B cell (primary cell): ENCODE measurements at regions not wholly inside any gene's neighbourhood (a gene's known extent, or its start where the extent isn't known, plus 50 kb on each side); places are given as distances from the start of the nearest gene placed in this dataset.

Source experiments
- ATAC-seq: fragments of 200-7000 bp; cut with Tn5 transposase; one replicate; pipeline ENCODE4 v1.10.0; 2021; ENCODE audit warnings: low read depth, mild to moderate bottlenecking, moderate number of reproducible peaks, moderate library complexity
- CTCF ChIA-PET: fragments of 350-600 bp; sonication (Branson Sonifier 250); formaldehyde crosslinking; loops from one replicate; lab custom pipeline; 2021; ENCODE audit warnings: antibody characterized with exemption, inconsistent platforms; lab: Charles Lee
- POLR2A ChIA-PET: fragments of 350-600 bp; sonication (Branson Sonifier 250); formaldehyde crosslinking; loops from one replicate; lab custom pipeline; 2021; ENCODE audit warnings: antibody characterized with exemption; lab: Charles Lee
- DNase-seq: peaks from one replicate; pipeline ENCODE4 v3.0.0; 2013
- H2AFZ ChIP-seq: 2 replicates; pipeline ENCODE4 v1.6.1; 2012; ENCODE audit warnings: mild to moderate bottlenecking, low read depth, low read length; ENCODE audit not compliant: insufficient read depth, poor library complexity, severe bottlenecking
- H3K27ac ChIP-seq, 2 donors: 1 replicate in 1 of 2; 2 replicates in 1 of 2; pipeline ENCODE4 v1.5.1; 2012 to 2013; ENCODE audit warnings: low read length in 2 of 2, mild to moderate bottlenecking in 2 of 2, moderate library complexity in 1 of 2
- H3K27me3 ChIP-seq, 4 experiments: fragments of 200-600 bp in 1 of 4; sonication (generic) in 1 of 4; replicated peaks in 1 of 4; 1 replicate in 2 of 4; 2 replicates in 2 of 4; pipeline versions ENCODE4 v1.6.1 to v1.7.0; 2013 to 2016; ENCODE audit warnings: low read length in 3 of 4, mild to moderate bottlenecking in 2 of 4, mixed read lengths in 1 of 4, moderate library complexity in 1 of 4; ENCODE audit not compliant: insufficient read depth in 4 of 4, control insufficient read depth in 3 of 4; ENCODE audit errors: control extremely low read depth in 1 of 4
- H3K36me3 ChIP-seq, 2 experiments: replicated peaks in 1 of 2; 1 replicate in 1 of 2; 2 replicates in 1 of 2; pipeline versions ENCODE4 v1.6.1 to v1.7.1; 2013; ENCODE audit warnings: low read length in 1 of 2; ENCODE audit not compliant: insufficient read depth in 2 of 2, control insufficient read depth in 1 of 2; ENCODE audit errors: control extremely low read depth in 1 of 2, extremely low read depth in 1 of 2
- H3K4me1 ChIP-seq, 2 donors: fragments of 200-600 bp in 1 of 2; sonication (generic) in 1 of 2; 1 replicate in 1 of 2; 2 replicates in 1 of 2; pipeline versions ENCODE4 v1.5.1 to v1.6.1; 2013 to 2017; ENCODE audit warnings: low read length in 2 of 2; ENCODE audit not compliant: control insufficient read depth in 2 of 2, insufficient read depth in 2 of 2
- H3K4me2 ChIP-seq: replicated peaks from 2 replicates; pipeline ENCODE3; 2012; ENCODE audit warnings: mild to moderate bottlenecking, low read depth, low read length; ENCODE audit not compliant: poor library complexity, severe bottlenecking
- H3K4me3 ChIP-seq, 5 experiments: fragments of 200-600 bp in 1 of 5; sonication (generic) in 1 of 5; 1 replicate in 3 of 5; 2 replicates in 2 of 5; pipeline versions ENCODE4 v1.5.1 to v1.7.0; 2011 to 2016; ENCODE audit warnings: low read length in 4 of 5, mild to moderate bottlenecking in 4 of 5, low read depth in 2 of 5, control low read depth in 1 of 5, moderate library complexity in 1 of 5; ENCODE audit not compliant: insufficient read depth in 1 of 5; ENCODE audit errors: control extremely low read depth in 1 of 5, extremely low read depth in 1 of 5
- H3K79me2 ChIP-seq: fragments of 200-600 bp; sonication (generic); one replicate; pipeline ENCODE4 v1.6.0; 2016; ENCODE audit warnings: low read length; ENCODE audit not compliant: control insufficient read depth, insufficient read depth
- H3K9ac ChIP-seq: fragments of 200-600 bp; sonication (generic); 2 replicates; pipeline ENCODE4 v1.6.1; 2017; ENCODE audit warnings: mild to moderate bottlenecking, low read length, moderate library complexity
- H3K9me3 ChIP-seq, 3 donors: one replicate each; pipeline versions ENCODE4 v1.6.1 to v1.7.1; 2013; ENCODE audit warnings: low read length in 2 of 3; ENCODE audit not compliant: control insufficient read depth in 2 of 3, insufficient read depth in 1 of 3; ENCODE audit errors: control extremely low read depth in 1 of 3
- H4K20me1 ChIP-seq: 2 replicates; pipeline ENCODE4 v1.6.0; 2012; ENCODE audit warnings: mild to moderate bottlenecking, low read length; ENCODE audit not compliant: insufficient read depth, control insufficient read depth, poor library complexity, severe bottlenecking
- H3K27ac Mint-ChIP-seq: one replicate; pipeline ENCODE4 v1.8.0; 2021; ENCODE audit warnings: mixed read lengths
- H3K27me3 Mint-ChIP-seq: one replicate; pipeline ENCODE4 v1.8.0; 2021; ENCODE audit warnings: mixed read lengths
- H3K4me1 Mint-ChIP-seq: one replicate; pipeline ENCODE4 v1.8.0; 2021; ENCODE audit warnings: mixed read lengths
- H3K4me3 Mint-ChIP-seq: one replicate; pipeline ENCODE4 v1.8.0; 2021; ENCODE audit warnings: mixed read lengths
- H3K9me3 Mint-ChIP-seq: one replicate; pipeline ENCODE4 v1.8.0; 2022; ENCODE audit warnings: mixed read lengths; ENCODE audit not compliant: insufficient read depth
- EZH2 ChIP-seq: IDR thresholded peaks from 2 replicates; pipeline ENCODE4 v1.6.1; 2012; ENCODE audit warnings: borderline replicate concordance, low read depth, mild to moderate bottlenecking, moderate library complexity, low read length; ENCODE audit not compliant: insufficient read depth, poor library complexity, severe bottlenecking
- WGBS: methylation state at CpG from one replicate; pipeline ENCODE4 v1.1.5; 2013; ENCODE audit warnings: missing lambda C conversion rate; ENCODE audit not compliant: insufficient coverage; 5-methylcytosine and 5-hydroxymethylcytosine counted together
- intact Hi-C: fragments of 100-400 bp; cut with micrococcal nuclease; formaldehyde crosslinking; loops from one replicate; pipeline ENCODE4 v1.10.0; 2022
- TF ChIP-seq, protein P1 (sequence below): fragments of 200-600 bp; IDR thresholded peaks from one replicate; pipeline ENCODE4 v1.8.0; 2022; ENCODE audit warnings: antibody characterized with exemption, mild to moderate bottlenecking

DNA sequence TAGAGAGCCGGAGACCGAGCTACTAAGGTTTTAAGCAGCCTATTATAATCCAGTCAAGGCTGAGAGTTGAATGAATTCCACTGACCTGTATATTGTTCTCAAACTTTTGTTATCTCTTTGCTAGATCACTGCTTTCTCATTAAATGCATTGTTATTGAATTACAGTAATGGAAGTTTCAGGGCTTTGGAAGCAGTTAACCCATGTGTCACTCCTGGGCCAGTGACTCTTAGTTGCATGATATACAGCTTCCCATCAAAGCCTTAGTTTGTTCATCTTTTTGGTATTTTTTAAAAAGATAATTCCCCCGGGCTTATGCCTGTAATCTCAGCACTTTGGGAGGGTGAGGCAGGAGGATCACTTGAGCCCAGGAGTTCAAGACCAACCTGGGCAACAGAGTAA lies 55.4 kb upstream of the KIAA1217 start:
- Mint-ChIP-seq H3K27ac (no peak overlapping the region), H3K4me1 (no peaks in the 10 kb centered on the region), H3K9me3 (peaks cover 3% of the 10 kb centered on the region), H3K4me3 (no peak overlapping the region), H3K27me3 (no peaks in the 10 kb centered on the region)
- no peaks in the 10 kb centered on the region for H3K27me3 ChIP-seq
- intact Hi-C loops = no loop called here
- no peaks in the 10 kb centered on the region for H3K9me3 ChIP-seq
- no peak overlapping the region for H2AFZ ChIP-seq
- no peaks in the 10 kb centered on the region for H3K79me2 ChIP-seq
- TF ChIP-seq, protein P1, sequence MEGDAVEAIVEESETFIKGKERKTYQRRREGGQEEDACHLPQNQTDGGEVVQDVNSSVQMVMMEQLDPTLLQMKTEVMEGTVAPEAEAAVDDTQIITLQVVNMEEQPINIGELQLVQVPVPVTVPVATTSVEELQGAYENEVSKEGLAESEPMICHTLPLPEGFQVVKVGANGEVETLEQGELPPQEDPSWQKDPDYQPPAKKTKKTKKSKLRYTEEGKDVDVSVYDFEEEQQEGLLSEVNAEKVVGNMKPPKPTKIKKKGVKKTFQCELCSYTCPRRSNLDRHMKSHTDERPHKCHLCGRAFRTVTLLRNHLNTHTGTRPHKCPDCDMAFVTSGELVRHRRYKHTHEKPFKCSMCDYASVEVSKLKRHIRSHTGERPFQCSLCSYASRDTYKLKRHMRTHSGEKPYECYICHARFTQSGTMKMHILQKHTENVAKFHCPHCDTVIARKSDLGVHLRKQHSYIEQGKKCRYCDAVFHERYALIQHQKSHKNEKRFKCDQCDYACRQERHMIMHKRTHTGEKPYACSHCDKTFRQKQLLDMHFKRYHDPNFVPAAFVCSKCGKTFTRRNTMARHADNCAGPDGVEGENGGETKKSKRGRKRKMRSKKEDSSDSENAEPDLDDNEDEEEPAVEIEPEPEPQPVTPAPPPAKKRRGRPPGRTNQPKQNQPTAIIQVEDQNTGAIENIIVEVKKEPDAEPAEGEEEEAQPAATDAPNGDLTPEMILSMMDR = no peak
- no peak for TF ChIP-seq EZH2
- POLR2A ChIA-PET = no interaction called here
- no peaks in the 10 kb centered on the region for H4K20me1 ChIP-seq
- H3K36me3 ChIP-seq = no peaks in the 10 kb centered on the region
- DNase-seq = no peak
- ATAC-seq = no peak
- H3K27ac ChIP-seq = no peak overlapping the region
- WGBS = no CpG with 5 or more reads among the region's 3 CpGs
- no peak overlapping the region for H3K4me3 ChIP-seq
- CTCF ChIA-PET = no interaction called here
- no peak overlapping the region for H3K9ac ChIP-seq
- no peaks in the 10 kb centered on the region for H3K4me1 ChIP-seq
- no peak overlapping the region for H3K4me2 ChIP-seq

DNA sequence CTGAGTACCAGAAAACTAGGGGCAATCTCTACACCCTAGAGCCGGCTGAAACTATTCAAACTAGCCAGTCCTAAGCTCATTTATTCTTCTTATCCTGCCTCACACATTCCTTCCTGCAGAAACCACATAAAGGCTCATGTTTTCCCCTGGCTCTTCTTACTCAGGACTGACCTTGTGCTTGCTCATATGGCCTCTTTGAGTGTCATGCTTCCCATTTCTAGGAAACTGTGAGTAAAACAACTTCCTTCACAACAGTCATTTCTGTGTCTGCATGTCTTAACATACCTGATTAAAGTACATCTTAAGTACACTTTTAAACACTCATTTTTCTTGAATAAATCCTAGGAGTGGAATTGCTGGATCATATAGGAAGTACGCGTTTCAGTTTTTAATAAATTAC lies 52.3 kb upstream of the KIAA1217 start:
- intact Hi-C loops = no loop called here
- Histone ChIP-seq H3K4me2 (no peak overlapping the region), H3K27me3 (no peaks in the 10 kb centered on the region), H3K36me3 (no peaks in the 10 kb centered on the region), H3K27ac (no peak overlapping the region), H4K20me1 (no peaks in the 10 kb centered on the region), H3K4me3 (no peak overlapping the region), H3K4me1 (no peaks in the 10 kb centered on the region), H3K79me2 (no peaks in the 10 kb centered on the region), H3K9me3 (no peaks in the 10 kb centered on the region), H3K9ac (no peak overlapping the region), H2AFZ (no peak overlapping the region)
- 9% methylated on average over 1 of the region's 3 CpGs for WGBS
- H3K4me1 Mint-ChIP-seq = no peaks in the 10 kb centered on the region
- no peaks in the 10 kb centered on the region for H3K27me3 Mint-ChIP-seq
- peaks cover 3% of the 10 kb centered on the region for H3K9me3 Mint-ChIP-seq
- ChIA-PET POLR2A (no interaction called here), CTCF (no interaction called here)
- H3K27ac Mint-ChIP-seq = no peak overlapping the region
- no peak for ATAC-seq
- no peak for TF ChIP-seq EZH2
- TF ChIP-seq, protein P1 = no peak
- no peak for DNase-seq
- no peak overlapping the region for H3K4me3 Mint-ChIP-seq
